Fibroblast of peridontal ligament (primary cell): ENCODE measurements at regions not wholly inside any gene's neighbourhood (a gene's known extent, or its start where the extent isn't known, plus 50 kb on each side); places are given as distances from the start of the nearest gene placed in this dataset.

Source experiments
- DNase-seq: peaks from one replicate; pipeline ENCODE4 v3.0.0-alpha.2; 2010; ENCODE audit errors: extremely low read depth

GRCh38 chr9:118401546-118401945 lies 697.3 kb downstream of the TLR4 start:
- no peak for DNase-seq

GRCh38 chr9:118414676-118415075 lies 710.5 kb downstream of the TLR4 start:
- no peak for DNase-seq

GRCh38 chr9:118418887-118419565 lies 714.8 kb downstream of the TLR4 start:
- DNase-seq, result no peak

GRCh38 chr9:118419676-118420075 lies 715.5 kb downstream of the TLR4 start:
- no peak for DNase-seq

GRCh38 chr9:118422508-118422907 lies 718.3 kb downstream of the TLR4 start:
- DNase-seq, result no peak

GRCh38 chr9:118423021-118423420 lies 718.8 kb downstream of the TLR4 start:
- no peak for DNase-seq

GRCh38 chr9:118423721-118424120 lies 719.5 kb downstream of the TLR4 start:
- no peak for DNase-seq

GRCh38 chr9:118426772-118427171 lies 722.6 kb downstream of the TLR4 start:
- no peak for DNase-seq

GRCh38 chr9:118438810-118439209 lies 734.6 kb downstream of the TLR4 start:
- DNase-seq, result no peak

- DNase-seq, result no peak
Observed at GRCh38 chr9:118439441-118439840, 735.2 kb downstream of the TLR4 start.

- no peak for DNase-seq
Observed at GRCh38 chr9:118444403-118444802, 740.2 kb downstream of the TLR4 start.

GRCh38 chr9:118446943-118447639 lies 742.9 kb downstream of the TLR4 start:
- no peak for DNase-seq

GRCh38 chr9:118449554-118449953 lies 745.4 kb downstream of the TLR4 start:
- DNase-seq, result no peak

- no peak for DNase-seq
Observed at GRCh38 chr9:118455259-118455658, 751.1 kb downstream of the TLR4 start.

- DNase-seq, result no peak
Observed at GRCh38 chr9:118455788-118456187, 751.6 kb downstream of the TLR4 start.

- DNase-seq, result no peak
Observed at GRCh38 chr9:118457171-118458000, 753.2 kb downstream of the TLR4 start.

- no peak for DNase-seq
Observed at GRCh38 chr9:118459913-118460312, 755.7 kb downstream of the TLR4 start.

- no peak for DNase-seq
Observed at GRCh38 chr9:118463419-118463818, 759.2 kb downstream of the TLR4 start.

GRCh38 chr9:118473521-118473920 lies 769.3 kb downstream of the TLR4 start:
- no peak for DNase-seq

- DNase-seq, result no peak
Observed at GRCh38 chr9:118478752-118479151, 774.5 kb downstream of the TLR4 start.

GRCh38 chr9:118482306-118482705 lies 778.1 kb downstream of the TLR4 start:
- DNase-seq, result no peak

GRCh38 chr9:118483677-118484076 lies 779.5 kb downstream of the TLR4 start:
- DNase-seq, result no peak

- no peak for DNase-seq
Observed at GRCh38 chr9:118503236-118503635, 799.0 kb downstream of the TLR4 start.
